ENCODE measurements at regions not wholly inside any gene's neighbourhood (a gene's known extent, or its start where the extent isn't known, plus 50 kb on each side); places are given as distances from the start of the nearest gene placed in this dataset.

DNA sequence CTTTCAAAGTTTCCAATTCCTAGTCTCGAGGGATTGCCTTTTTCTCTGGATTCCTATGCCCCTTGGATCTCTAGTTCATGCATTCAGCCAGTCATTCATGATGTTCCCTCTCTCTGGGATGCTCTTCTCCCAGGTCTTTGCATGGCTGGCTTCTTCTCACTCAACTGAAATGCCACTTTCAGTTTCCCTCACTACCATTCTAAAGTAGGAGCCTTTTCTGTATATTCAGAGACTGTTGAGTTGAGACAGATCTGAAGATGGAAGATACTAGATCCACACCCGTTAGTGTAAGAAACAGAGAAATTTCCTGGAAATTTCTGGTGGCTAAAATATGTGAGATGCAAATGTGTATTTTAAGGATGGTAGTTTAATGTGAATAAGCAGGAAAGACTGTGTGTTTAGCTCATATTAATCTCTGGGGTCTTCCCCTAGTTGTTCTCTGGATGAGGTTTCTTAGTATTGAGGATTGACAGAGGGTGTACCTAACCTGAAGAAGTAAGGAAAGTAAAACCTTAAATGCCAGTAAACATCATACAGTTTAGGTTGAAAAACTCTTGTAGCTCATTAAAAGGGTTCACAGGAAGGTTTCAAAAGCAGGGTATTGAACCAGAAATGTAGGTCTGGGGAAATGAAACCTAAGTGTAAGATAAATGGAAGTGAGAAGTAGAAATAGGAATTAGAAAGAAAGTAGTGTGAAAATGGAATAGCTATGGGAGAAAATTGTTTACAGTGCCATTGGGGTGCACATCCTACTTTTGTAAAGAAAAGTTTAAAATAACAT, 331.3 kb downstream of the NDFIP2 start:
- DNase-seq (ENCODE audit: low read depth) = no peak

DNA sequence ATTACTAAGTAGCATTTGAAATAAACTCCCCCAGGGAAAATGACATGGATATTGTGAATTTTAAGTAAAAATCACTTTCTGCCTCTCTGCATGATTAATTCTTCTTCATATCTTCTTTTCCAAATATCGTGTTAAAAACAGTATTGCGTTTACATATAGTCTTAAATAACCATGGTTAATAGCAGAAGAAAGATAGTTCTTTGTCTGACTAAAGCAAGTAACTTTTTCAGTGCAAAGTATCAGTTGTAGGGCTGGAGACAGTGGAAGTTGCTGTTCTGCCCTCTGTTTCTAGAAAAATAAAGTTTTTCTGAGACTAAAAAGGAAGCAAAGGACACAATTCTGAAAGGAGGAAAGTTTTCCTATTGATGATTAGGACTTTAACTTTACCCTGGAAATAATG, 330.2 kb downstream of the NDFIP2 start:
- no peak for DNase-seq (ENCODE audit: low read depth)

GRCh38 chr13:79810669-79811068, 329.7 kb downstream of the NDFIP2 start:
- DNase-seq (ENCODE audit: low read depth) = peak; percentile 16

DNA sequence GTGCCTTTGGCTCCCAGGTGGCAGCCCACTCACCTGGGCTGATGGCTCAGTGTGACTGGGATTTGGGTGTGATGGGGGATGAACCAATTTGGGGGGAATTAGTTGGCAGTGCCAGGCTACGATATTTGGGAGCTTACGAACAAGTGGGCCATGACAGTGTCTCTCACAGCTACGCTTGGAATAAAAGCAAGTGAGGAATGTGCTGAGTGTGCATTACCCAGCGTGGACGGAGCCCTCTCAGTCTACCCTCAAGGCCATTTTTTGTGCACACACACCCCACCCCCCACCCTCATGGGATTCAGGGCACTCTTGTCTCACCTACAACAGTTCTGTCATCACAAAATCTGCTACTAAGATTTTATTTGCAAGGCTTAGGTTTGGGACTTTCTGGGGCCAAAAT, 329.1 kb downstream of the NDFIP2 start:
- DNase-seq (ENCODE audit: low read depth) = no peak

- DNase-seq (ENCODE audit: low read depth) = no peak
Observed at GRCh38 chr13:79808475-79808874, 327.5 kb downstream of the NDFIP2 start.

DNA sequence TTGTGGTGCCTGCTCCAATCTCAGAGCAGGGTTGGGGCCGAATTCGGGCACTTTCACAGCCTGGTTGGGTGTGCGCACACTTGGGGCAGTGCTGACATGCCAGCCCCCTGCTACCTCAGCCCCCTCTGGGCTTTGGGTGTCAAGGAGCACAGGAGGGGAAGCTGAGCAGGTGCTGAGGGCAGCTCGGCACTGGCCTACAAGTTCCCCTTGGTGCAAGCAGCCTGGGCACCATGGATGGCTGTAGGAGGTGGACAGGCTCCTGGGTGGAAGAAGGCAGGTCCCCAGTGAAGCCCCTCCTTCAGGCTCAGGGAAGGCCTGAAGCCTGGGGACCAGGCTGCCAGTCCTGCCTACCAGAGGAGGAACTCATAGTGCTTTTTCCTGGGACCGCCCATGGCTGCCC, 326.6 kb downstream of the NDFIP2 start:
- DNase-seq (ENCODE audit: low read depth) = no peak

- DNase-seq (ENCODE audit: low read depth) = no peak
Observed at GRCh38 chr13:79806821-79807220, 325.9 kb downstream of the NDFIP2 start.

DNA sequence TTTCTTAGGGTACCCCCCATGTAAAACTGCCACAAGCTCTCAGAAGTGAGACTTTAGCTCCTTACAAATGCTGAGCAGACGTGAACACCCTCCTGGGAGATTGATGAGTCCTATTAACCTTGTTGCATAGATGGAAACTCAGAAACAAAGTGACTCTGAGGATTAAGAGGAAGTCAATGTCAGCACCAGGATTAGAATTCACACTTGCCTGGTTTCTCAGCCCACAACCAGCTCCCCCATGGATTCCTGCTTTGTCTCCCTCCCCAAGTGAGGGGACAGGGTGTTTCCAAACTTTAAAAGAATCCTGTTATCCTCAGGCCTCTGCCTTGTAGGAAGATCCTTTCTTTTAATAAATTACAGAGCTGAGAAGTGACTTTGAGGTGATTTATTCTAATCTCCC, 324.4 kb downstream of the NDFIP2 start:
- DNase-seq (ENCODE audit: low read depth) = no peak

- DNase-seq (ENCODE audit: low read depth) = no peak
Observed at GRCh38 chr13:79803989-79804388, 323.0 kb downstream of the NDFIP2 start.

DNA sequence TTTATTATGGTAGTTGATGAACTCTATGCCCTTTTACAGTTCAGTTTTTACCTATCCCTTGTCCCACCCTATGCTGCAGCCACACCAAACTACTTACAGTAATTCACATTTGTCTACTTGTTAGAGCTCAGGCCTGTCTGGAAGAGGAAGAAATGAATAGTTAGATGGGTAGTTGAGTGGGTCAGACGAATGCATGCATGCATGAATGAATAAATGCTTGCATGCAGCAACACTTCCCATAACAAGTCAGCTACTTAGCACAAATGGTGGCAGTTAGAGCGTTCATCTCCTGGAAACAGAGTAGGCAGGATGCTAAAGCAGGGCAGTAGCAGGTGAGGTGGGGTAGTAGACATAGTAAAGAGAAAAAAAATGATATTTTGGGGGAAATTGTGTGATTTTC, 322.3 kb downstream of the NDFIP2 start:
- DNase-seq (ENCODE audit: low read depth) = no peak

GRCh38 chr13:79802389-79803085, 321.6 kb downstream of the NDFIP2 start:
- no peak for DNase-seq (ENCODE audit: low read depth)

GRCh38 chr13:79799059-79799867, 318.3 kb downstream of the NDFIP2 start:
- peak; percentile 43 for DNase-seq (ENCODE audit: low read depth)

DNA sequence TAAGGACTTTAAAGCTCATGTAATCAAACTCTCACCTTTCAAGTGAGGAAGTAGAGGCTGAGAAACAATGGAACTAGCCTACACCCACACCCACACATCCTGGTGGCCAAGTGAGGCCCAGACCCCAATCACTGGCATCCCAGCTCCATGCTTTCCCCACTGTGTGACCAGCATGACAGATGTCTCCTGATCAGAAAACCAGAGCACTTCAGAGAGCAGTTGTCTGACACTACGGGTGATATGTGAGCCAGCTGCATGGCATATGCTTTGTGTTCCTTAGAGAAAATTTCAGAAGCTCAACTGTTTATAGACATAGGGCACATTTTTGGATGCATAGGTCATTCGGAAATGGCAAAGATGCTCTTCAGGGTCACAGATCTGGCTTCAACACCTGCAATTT, 315.2 kb downstream of the NDFIP2 start:
- no peak for DNase-seq (ENCODE audit: low read depth)

DNA sequence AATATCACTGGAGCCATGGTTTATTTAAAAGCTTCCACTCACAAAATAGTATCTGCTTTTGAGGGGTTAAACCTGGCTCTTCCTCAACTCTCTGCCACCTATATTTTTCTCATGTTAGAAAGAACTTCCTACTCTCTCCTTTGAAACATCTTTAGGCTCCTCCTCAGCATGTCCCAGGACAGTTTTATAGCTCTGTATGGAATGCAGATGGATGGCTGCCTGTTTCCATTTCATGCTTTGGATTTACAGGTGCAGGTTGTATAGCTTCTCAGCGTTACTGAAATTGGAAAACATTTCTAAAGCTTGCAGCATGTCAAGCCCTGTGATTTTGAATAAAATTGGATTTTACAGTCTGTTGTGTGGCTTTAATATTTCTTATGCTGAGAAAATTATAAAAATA, 314.0 kb downstream of the NDFIP2 start:
- DNase-seq (ENCODE audit: low read depth) = no peak

- no peak for DNase-seq (ENCODE audit: low read depth)
Observed at GRCh38 chr13:79792716-79793115, 311.8 kb downstream of the NDFIP2 start.

DNA sequence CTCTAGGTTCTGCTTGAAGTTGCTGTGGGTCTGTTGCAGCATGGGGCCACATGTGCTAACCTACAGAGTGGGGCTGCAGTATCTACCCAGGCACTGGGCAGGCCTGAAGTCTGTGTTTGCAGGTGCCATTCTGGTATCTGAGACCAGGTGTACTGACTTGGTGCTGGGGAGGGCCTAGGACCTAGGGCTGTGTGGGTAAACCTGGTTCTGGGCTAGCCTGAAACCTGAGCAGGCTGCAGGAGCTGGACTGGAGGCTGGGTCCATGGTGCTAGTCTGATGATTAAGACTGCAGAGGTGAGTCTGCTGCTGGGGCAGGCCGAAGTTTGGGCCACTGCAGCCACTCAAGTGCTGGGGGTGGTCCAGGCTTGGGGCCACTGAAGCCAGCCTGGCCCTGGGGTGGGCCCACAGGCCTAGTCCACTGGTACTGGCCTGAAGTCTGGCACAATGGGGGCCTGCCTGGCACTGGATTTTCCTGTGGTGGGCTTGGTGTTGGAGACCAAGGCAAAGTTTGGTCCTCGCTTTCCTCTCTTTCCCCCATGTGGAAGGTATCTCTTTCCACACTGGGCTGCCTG, 310.6 kb downstream of the NDFIP2 start:
- DNase-seq (ENCODE audit: low read depth) = no peak

GRCh38 chr13:79786176-79786575, 305.2 kb downstream of the NDFIP2 start:
- no peak for DNase-seq (ENCODE audit: low read depth)

- DNase-seq (ENCODE audit: low read depth) = no peak
Observed at GRCh38 chr13:79782541-79783205, 301.7 kb downstream of the NDFIP2 start.

- no peak for DNase-seq (ENCODE audit: low read depth)
Observed at GRCh38 chr13:79781829-79782540, 301.0 kb downstream of the NDFIP2 start.

GRCh38 chr13:79780240-79780639, 299.3 kb downstream of the NDFIP2 start:
- no peak for DNase-seq (ENCODE audit: low read depth)

DNA sequence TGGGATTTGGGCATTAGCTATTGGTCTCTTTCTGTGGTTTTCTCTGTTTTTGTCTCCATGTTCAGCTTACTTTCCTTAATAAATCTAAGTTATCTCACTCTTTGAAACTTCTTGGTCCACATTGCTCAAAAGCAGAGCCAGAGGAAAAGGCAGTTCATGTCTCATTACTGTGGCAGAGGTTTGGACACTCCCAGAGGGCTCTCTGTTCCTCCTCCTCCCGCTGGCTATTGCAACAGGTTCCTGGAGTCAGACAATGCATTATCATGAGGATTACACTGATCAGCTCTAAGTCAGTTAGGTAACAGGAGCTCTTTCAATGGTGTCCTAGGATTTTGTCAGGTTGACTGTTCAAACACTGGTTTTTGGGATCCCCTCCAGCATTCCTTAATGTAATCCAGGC, 298.8 kb downstream of the NDFIP2 start:
- DNase-seq (ENCODE audit: low read depth) = peak; percentile 79

Data from fibroblast of gingiva (primary cell).